NOMO-1 (cell line): ENCODE measurements at regions not wholly inside any gene's neighbourhood (a gene's known extent, or its start where the extent isn't known, plus 50 kb on each side); places are given as distances from the start of the nearest gene placed in this dataset.

Experiments used
- DNase-seq, 2 experiments: peaks; one replicate each; lab custom pipeline; 2025; ENCODE audit not compliant: unreplicated experiment in 2 of 2; lab: John Stamatoyannopoulos, UW

GRCh38 chr5:68379275-68380036, 163.9 kb downstream of the PIK3R1 start:
- DNase-seq: no peak

DNA sequence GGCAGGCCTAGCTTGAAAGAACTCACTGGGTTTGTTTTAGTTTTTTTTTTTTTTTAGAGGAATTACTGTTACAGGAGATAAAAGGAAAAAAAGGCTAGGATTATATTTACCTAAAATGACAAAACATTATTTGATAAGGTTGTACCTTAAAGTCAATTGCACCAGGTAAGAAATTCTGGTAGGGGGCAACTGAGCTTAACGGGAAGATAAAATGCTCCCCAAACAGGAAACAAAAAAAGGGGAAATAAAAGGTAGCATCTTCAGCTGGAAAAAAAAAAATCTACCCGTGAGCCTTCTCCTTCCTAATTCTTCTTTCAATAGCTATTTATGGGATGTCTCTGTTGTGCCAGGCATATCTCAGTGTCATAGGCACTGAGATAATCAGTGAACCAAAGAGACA, 164.5 kb downstream of the PIK3R1 start:
- no peak for DNase-seq

- DNase-seq: no peak
Observed at GRCh38 chr5:68381060-68381459, 165.5 kb downstream of the PIK3R1 start.

DNA sequence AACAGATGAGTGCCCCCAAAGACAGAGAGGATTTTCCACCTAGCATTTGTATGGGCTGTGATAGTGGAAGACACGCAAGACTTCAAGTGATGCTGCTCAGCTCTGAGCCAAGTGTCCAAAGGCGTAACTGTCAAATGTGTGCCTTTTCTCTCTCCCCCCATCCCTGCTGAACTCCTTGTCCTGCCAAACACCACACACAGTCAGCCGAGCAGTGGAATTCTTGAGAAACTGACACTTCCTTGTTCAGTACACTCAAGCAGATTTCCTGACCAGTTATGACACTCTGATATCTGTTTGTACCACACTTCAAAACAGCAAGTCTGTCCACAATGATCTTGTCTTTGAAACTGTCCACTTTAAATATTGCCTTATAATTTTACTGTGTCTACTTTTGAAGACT, 166.4 kb downstream of the PIK3R1 start:
- no peak for DNase-seq

DNA sequence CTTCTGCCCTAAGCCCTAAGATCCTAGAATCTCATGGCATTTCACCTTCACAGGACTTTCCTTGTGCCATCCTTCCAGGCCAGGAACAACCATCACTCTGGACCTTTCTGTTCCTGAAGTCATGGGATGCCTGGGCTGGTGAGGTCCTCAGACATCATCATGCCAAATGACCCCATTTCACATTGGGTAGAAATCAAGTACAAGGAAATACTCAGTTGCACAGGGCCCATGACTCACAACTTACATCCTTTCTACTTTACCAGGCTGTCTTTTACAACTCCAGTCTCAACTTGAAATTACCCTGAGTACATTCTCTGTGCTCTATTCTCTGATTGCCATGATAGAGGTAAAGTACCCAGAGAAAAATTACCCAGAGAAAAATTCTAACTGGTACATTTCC, 167.1 kb downstream of the PIK3R1 start:
- no peak for DNase-seq

DNA sequence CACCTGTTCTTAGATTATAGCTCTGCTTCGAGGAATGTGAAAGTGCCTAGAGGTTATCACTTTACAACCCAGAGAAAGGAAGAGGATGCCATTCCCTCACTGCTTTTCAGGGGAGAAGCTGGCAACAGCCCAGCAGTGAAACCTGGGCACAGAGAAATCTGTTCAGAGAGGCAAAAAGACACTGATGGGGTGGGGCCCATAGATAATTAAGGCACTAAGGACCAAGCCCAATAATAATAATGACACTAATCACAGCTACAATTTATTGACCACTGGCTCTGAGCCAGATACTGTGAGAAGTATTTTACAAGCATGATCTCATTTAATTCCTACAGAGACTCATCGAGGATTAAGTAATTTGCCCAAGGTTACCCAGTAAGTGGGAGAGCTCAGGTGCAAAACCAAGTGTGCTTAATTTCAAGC, 168.3 kb downstream of the PIK3R1 start:
- no peak for DNase-seq

- no peak for DNase-seq
Observed at GRCh38 chr5:68384936-68385594, 169.5 kb downstream of the PIK3R1 start.

- no peak for DNase-seq
Observed at GRCh38 chr5:68385936-68386335, 170.4 kb downstream of the PIK3R1 start.

DNA sequence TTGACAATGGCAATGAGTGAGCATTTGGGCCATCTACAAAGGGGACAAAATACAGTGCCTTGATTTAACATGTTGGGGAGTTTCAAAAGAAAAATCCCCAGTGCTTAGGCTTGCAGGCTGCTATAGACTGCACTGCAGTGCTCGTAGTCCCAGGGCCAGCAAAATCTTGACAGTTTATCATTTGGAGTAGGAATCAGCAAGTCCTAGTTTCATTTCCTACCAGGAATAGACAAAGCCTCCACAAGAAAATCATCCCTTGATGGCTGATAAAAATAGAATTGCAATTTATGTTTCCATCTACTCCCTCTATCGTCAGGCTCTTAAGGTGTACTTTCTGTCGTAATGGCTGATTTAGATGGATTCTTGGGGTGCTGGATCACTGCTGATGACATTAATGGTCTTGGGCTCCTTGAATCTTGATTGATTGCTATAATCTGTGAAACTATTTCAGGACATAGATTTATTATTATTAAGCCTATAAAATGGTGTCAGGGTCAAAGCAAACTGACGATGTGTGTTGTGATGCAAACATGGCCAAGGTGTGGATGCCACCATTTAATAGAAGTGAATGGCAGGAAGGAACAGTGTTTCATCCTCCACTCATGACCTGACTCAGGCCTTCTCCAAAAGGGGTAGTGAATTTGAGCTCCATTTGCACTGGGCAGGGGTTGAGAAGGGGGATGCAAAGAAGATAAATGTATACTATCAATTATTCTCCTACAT, 171.7 kb downstream of the PIK3R1 start:
- DNase-seq: no peak

DNA sequence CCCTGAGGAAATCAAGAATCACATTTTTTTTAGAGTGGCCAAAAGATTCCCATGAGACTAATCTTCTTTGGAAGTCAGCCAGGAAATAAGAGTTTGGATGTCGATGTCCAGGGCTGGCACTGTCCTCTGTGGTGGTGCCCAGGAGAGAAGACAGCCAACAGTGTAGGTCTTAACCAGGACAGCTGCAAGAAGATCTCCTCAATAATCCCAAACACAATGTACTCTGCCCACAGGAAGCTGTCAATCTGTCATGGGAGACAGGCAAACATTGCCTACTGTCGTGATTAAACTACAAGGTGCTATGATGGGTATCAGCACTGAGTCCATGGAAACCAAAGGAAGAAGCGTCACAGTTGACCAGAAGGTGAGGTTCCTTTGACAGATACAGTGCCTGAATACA, 174.1 kb downstream of the PIK3R1 start:
- DNase-seq: no peak

- no peak for DNase-seq
Observed at GRCh38 chr5:68392617-68393016, 177.1 kb downstream of the PIK3R1 start.

DNA sequence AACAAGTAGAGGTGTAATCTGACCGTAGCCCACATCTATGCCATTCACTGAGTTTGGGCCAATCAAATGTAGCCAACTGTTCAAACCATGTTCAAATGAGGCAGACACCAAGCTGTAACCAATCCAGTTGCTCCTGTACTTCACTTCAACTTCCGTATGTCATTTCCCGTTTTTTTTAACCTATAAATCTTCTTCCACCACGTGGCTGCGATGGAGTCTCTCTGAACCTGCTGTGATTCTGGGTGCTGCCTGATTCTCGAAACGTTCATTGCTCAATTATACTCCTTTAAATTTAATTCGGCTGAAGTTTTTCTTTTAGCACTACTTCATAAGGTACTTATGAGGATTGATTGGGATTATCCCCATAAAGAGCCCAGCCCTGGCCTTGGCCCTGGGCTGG, 179.7 kb downstream of the PIK3R1 start:
- DNase-seq: no peak

DNA sequence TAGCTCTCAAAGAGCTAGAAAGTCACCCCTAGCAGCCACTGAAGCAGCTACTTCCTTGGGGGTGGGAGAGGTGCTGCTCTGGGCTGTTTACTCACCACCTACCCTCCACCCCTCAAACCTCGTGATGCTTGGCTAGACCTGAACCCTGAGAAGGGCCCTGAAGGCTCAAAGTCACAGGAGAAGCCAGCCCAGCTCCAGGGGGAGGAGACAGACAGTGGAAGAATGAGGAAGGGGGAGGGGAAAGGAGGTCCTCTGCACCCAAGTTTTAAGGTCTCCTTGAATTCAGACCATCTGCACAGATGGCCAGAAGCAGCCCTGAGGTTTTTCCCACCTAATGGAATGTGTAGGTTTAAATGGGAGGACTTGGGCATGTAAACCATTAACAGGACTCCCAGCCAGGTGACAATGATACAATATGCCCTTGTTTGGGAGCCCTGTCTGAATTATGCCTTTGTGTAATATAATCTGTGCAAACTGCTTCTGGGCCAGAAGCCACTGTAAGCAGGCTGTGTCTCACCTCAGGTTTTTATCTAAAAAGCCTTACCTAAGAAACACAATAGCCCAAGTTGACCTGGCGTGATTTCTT, 180.5 kb downstream of the PIK3R1 start:
- DNase-seq: no peak

DNA sequence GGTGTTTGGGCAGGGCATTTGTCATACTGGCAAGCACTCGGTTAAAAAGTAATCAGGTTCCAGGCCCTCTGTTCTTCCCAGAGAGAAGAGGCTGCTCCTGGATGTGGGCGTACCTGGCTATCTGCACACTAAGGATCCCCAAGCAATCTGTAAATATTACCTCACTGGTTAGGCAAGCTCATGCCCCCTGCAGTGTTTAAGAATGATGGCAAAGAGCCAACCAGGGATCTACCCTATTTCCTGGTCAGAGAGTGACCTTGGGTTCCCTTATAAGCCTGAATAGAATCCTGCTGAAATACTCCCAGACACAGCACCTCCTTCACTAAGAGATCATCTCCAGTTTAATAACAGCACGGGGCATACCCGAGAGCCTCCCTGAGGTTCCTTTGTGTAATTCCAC, 181.2 kb downstream of the PIK3R1 start:
- DNase-seq: no peak

DNA sequence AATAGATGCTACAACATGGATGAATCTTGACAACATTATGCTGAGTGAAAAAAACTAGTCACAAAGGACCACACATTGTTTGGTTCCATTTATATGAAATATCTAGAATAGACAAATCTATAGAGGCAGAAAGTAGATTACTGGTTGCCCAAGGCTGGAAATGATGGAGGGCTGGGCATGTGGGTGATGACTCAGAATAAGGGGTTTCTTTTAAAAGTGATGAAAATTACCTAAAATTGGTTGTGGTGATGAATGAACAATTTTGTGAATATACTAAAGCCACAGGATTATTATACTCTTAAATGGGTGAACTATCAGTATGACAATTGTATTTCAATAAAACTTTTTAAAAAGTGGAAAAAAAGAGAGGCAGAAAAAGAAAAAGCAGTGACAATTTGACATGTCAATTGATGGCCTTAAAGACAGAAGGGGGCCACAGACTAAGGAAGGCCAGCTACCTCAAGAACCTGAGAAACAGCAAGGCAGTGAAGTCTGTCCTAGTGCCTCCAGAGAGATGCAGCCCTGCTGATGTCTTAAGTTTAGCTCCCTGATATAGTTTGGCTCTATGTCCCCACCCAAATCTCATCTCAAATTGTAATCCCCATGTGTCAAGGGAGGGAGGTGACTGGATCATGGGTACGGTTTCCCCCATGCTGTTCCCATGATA, 182.7 kb downstream of the PIK3R1 start:
- DNase-seq: no peak

- no peak for DNase-seq
Observed at GRCh38 chr5:68403301-68403700, 187.7 kb downstream of the PIK3R1 start.

DNA sequence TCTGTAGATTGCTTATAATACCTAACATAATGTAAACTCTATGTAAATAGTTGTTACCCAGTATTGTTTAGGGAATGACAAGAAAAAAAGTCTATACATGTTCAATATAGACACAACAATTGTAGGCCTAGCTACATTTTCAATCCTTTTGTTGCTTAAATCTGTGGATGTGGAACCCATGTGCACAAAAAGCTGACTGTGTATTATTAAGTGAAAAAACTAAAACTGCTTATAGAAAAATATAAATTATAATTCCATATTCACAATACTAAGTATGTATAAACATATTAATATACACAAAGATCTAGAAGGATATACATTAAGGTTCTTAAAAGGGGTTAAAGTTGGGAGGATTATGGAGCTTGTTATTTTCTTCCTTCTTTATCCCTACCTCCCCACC, 188.7 kb downstream of the PIK3R1 start:
- DNase-seq: no peak

DNA sequence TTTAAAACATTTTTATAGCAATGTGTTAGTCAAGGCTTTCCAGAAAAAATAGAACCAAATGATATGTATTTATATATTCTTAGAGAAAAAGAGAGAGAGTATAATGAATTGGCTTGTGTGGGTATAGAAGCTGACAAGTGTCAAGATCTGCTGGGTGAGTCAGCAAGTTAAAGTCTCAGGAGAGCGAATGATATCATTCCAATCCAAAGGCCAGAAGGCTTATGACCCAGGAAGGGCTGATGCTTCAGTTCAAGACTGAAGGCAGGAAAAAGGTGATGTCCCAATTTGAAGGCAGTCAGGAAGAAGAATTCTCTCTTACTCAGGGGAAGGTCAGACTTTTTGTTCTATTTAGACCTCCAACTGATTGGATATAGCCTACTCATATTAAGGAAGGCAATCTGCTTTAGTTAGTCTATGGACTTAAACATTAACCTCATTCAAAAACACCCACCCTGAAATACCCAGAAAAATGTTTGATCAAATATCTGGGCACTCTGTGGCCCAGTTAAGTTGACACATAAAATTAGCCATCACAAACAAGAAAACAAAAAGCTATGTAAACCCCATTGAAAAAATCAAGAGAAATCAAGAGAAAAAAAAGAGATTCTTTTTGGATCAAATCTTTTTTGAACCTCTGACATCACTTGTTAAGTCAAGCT, 189.6 kb downstream of the PIK3R1 start:
- no peak for DNase-seq

GRCh38 chr5:68405784-68406743, 190.5 kb downstream of the PIK3R1 start:
- no peak for DNase-seq
